PC-3 (cell line): ENCODE measurements at regions not wholly inside any gene's neighbourhood (a gene's known extent, or its start where the extent isn't known, plus 50 kb on each side); places are given as distances from the start of the nearest gene placed in this dataset.

Experiments
- ATAC-seq: fragments of 200-7000 bp; cut with Tn5 transposase; 2 replicates; pipeline ENCODE4 v1.9.1; 2020; ENCODE audit warnings: mild to moderate bottlenecking, moderate library complexity
- BruUV-seq: library from RNA; stranded (reverse); fragments of 400-500 nt; replicated peaks from 2 replicates; lab custom pipeline; 2021; lab: Mats Ljungman, UMichigan
- CTCF ChIA-PET: fragments of 300-600 bp; sonication (Branson Sonifier 250); formaldehyde crosslinking; loops from one replicate; lab custom pipeline; 2022; ENCODE audit warnings: antibody characterized with exemption; lab: Charles Lee
- POLR2A ChIA-PET: fragments of 300-600 bp; sonication (Branson Sonifier 250); formaldehyde crosslinking; loops from one replicate; lab custom pipeline; 2022; ENCODE audit warnings: antibody characterized with exemption; ENCODE audit not compliant: unreplicated experiment; lab: Charles Lee
- DNase-seq: peaks from one replicate; pipeline ENCODE4 v3.0.0-alpha.2; 2015
- H2AFZ ChIP-seq: fragments of 300-600 bp; sonication (generic); 2 replicates; pipeline ENCODE4 v1.6.0; 2016; ENCODE audit warnings: antibody characterized with exemption, low read length
- H3F3A ChIP-seq: fragments of 300-600 bp; sonication (generic); one replicate; pipeline ENCODE4 v1.6.0; 2017; ENCODE audit warnings: antibody characterized with exemption, low read length, control low read depth, mild to moderate bottlenecking; ENCODE audit not compliant: unreplicated experiment
- H3K27ac ChIP-seq: fragments of 300-600 bp; sonication (generic); 2 replicates; pipeline ENCODE4 v1.5.1; 2016; ENCODE audit warnings: mild to moderate bottlenecking, low read length
- H3K27me3 ChIP-seq: fragments of 300-600 bp; sonication (generic); 2 replicates; pipeline ENCODE4 v1.6.1; 2016; ENCODE audit warnings: low read length, mixed read lengths
- H3K36me3 ChIP-seq: fragments of 300-600 bp; sonication (generic); 2 replicates; pipeline ENCODE4 v1.6.1; 2016; ENCODE audit warnings: low read depth, mixed run types, low read length, mixed read lengths
- H3K4me1 ChIP-seq: fragments of 300-600 bp; sonication (generic); 2 replicates; pipeline ENCODE4 v1.5.1; 2016; ENCODE audit warnings: low read length; ENCODE audit not compliant: insufficient read depth
- H3K4me2 ChIP-seq: fragments of 300-600 bp; sonication (generic); 2 replicates; pipeline ENCODE4 v1.6.0; 2016; ENCODE audit warnings: low read length
- H3K4me3 ChIP-seq: fragments of 300-600 bp; sonication (generic); 2 replicates; pipeline ENCODE4 v1.5.1; 2016; ENCODE audit warnings: mild to moderate bottlenecking, low read length, mixed read lengths
- H3K79me2 ChIP-seq: fragments of 300-600 bp; sonication (generic); 2 replicates; pipeline ENCODE4 v1.6.1; 2017; ENCODE audit warnings: low read length, mixed read lengths
- H3K9ac ChIP-seq: fragments of 300-600 bp; sonication (generic); 2 replicates; pipeline ENCODE4 v1.6.0; 2016; ENCODE audit warnings: mild to moderate bottlenecking, low read length
- H3K9me2 ChIP-seq: fragments of 300-600 bp; sonication (generic); replicated peaks from 2 replicates; pipeline ENCODE4 v1.6.1; 2016; ENCODE audit warnings: mixed run types, low read length, mixed read lengths
- H3K9me3 ChIP-seq: fragments of 300-600 bp; sonication (generic); 2 replicates; pipeline ENCODE4 v1.6.1; 2016; ENCODE audit warnings: low read length, mixed read lengths
- H4K20me1 ChIP-seq: fragments of 300-600 bp; sonication (generic); 2 replicates; pipeline ENCODE4 v1.6.1; 2016; ENCODE audit warnings: low read length, mixed read lengths
- EZH2 ChIP-seq: fragments of 300-600 bp; sonication (generic); IDR thresholded peaks from one replicate; pipeline ENCODE4 v1.6.1; 2017; ENCODE audit warnings: antibody characterized with exemption, mild to moderate bottlenecking, low read length; ENCODE audit not compliant: unreplicated experiment
- EZH2phosphoT487 ChIP-seq: fragments of 300-600 bp; sonication (generic); IDR thresholded peaks from 2 replicates; pipeline ENCODE4 v1.6.1; 2018; ENCODE audit warnings: mild to moderate bottlenecking, antibody characterized with exemption, low read length, borderline replicate concordance
- intact Hi-C: fragments of 100-400 bp; cut with micrococcal nuclease; formaldehyde crosslinking; loops from 2 replicates; pipeline ENCODE4 v1.9.0; 2023
- TF ChIP-seq, protein P1 (sequence below): fragments of 300-600 bp; sonication (generic); conservative IDR thresholded peaks from 2 replicates; pipeline ENCODE4 v1.5.1; 2017; ENCODE audit warnings: antibody characterized with exemption, low read depth, mild to moderate bottlenecking, low read length

DNA sequence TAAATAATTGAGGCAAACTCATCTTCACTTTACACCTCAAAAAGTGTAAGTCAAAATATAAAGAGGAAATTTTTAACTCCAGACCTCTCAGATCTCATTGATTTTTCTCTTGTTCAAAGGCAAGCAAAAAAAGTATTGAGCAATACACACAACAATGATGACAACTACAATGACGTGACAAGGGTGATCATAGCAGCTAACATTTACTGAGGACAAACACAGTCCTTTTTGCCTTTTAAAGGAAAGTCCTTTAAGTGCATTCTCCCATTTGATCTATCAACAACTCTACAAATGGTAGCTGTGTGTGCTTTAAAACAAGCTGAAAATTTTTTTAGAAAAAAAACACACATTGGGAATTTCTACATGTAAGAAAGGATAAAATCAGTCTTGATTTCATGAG is 123.5 kb upstream of the CTAGE1 start:
- Histone ChIP-seq H3F3A (no peaks in the 10 kb centered on the region), H3K27me3 (no peaks in the 10 kb centered on the region), H3K9me3 (no peaks in the 10 kb centered on the region), H2AFZ (no peak overlapping the region), H3K4me2 (no peak overlapping the region), H3K9me2 (no peaks in the 10 kb centered on the region), H3K9ac (no peak overlapping the region), H4K20me1 (no peaks in the 10 kb centered on the region), H3K36me3 (no peaks in the 10 kb centered on the region), H3K79me2 (no peaks in the 10 kb centered on the region), H3K4me3 (no peak overlapping the region), H3K27ac (no peak overlapping the region), H3K4me1 (peaks cover 10% of the 10 kb centered on the region; the same call in 1 of the 2 replicates)
- POLR2A ChIA-PET = no interaction called here
- CTCF ChIA-PET = no interaction called here
- TF ChIP-seq EZH2phosphoT487 (no peak), EZH2 (no peak)
- TF ChIP-seq, protein P1, sequence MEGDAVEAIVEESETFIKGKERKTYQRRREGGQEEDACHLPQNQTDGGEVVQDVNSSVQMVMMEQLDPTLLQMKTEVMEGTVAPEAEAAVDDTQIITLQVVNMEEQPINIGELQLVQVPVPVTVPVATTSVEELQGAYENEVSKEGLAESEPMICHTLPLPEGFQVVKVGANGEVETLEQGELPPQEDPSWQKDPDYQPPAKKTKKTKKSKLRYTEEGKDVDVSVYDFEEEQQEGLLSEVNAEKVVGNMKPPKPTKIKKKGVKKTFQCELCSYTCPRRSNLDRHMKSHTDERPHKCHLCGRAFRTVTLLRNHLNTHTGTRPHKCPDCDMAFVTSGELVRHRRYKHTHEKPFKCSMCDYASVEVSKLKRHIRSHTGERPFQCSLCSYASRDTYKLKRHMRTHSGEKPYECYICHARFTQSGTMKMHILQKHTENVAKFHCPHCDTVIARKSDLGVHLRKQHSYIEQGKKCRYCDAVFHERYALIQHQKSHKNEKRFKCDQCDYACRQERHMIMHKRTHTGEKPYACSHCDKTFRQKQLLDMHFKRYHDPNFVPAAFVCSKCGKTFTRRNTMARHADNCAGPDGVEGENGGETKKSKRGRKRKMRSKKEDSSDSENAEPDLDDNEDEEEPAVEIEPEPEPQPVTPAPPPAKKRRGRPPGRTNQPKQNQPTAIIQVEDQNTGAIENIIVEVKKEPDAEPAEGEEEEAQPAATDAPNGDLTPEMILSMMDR = no peak
- no TSS peak for BruUV-seq
- DNase-seq (no peak), ATAC-seq (no peak)
- intact Hi-C loops = no loop called here

DNA sequence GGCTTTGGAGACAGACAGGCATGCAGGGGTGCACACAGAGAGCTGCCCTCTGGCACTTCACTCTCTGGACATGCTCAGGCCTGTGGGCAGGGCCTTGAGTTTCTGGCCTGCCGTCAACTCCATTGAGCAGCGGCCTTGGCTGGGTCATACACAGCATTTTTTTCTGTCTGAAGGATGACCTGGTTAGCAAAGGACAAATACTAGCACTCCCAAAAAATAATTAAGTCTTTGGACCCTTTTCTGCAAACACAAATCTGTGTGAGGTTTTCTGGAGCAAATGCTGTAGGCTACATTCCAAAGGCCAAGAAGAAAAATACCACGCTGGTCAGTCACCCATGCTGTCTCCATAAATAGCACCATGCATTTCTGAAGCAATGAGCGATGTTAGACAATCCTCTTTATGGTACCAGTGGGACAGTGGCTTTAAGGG is 124.7 kb upstream of the CTAGE1 start:
- Histone ChIP-seq H3F3A (no peaks in the 10 kb centered on the region), H3K27ac (no peak overlapping the region), H4K20me1 (no peaks in the 10 kb centered on the region), H3K79me2 (no peaks in the 10 kb centered on the region), H3K36me3 (no peaks in the 10 kb centered on the region), H3K4me1 (peaks cover 10% of the 10 kb centered on the region; the same call in 1 of the 2 replicates), H2AFZ (no peak overlapping the region), H3K4me3 (no peak overlapping the region), H3K9me3 (no peaks in the 10 kb centered on the region), H3K4me2 (no peak overlapping the region), H3K9me2 (no peaks in the 10 kb centered on the region), H3K27me3 (no peaks in the 10 kb centered on the region), H3K9ac (no peak overlapping the region)
- ChIA-PET CTCF (no interaction called here), POLR2A (no interaction called here)
- no peak for ATAC-seq
- no peak for DNase-seq
- TF ChIP-seq EZH2phosphoT487 (no peak), EZH2 (no peak)
- TF ChIP-seq, protein P1 = no peak
- intact Hi-C loops = no loop called here
- BruUV-seq = no TSS peak

DNA sequence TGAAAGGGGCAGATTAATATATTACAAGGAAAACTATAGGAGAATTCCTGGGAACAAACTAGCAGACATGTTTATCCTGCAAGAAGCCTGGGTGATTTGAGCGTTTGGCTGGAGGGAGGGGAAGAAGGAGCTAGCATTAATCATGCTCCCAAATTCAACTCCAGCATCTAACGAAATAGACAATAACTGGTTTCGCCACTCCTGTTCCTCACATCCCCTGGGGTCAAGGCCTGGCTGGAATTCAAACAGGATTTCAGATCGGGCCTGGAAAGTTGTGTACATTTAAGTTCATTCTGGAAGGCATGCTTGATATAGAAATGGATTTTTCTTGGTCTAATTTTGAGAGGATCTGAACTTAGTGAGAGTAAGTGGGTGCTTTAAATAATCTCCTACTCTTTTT is 126.1 kb upstream of the CTAGE1 start:
- intact Hi-C loops = no loop called here
- Histone ChIP-seq H3K9me2 (no peaks in the 10 kb centered on the region), H3F3A (no peaks in the 10 kb centered on the region), H3K4me1 (peaks cover 10% of the 10 kb centered on the region; the same call in 1 of the 2 replicates), H4K20me1 (no peaks in the 10 kb centered on the region), H3K79me2 (no peaks in the 10 kb centered on the region), H3K9ac (no peak overlapping the region), H3K4me3 (no peak overlapping the region), H3K9me3 (no peaks in the 10 kb centered on the region), H3K36me3 (no peaks in the 10 kb centered on the region), H3K27ac (no peak overlapping the region), H3K27me3 (no peaks in the 10 kb centered on the region), H3K4me2 (no peak overlapping the region), H2AFZ (0 out of 2 replicates have a peak overlapping the region, but pooled peaks have one; percentile 7)
- TF ChIP-seq, protein P1 = no peak
- TF ChIP-seq EZH2 (no peak), EZH2phosphoT487 (no peak)
- no TSS peak for BruUV-seq
- no peak for ATAC-seq
- peak; percentile 48 for DNase-seq
- ChIA-PET CTCF (no interaction called here), POLR2A (no interaction called here)
